ENCODE measurements at regions not wholly inside any gene's neighbourhood (a gene's known extent, or its start where the extent isn't known, plus 50 kb on each side); places are given as distances from the start of the nearest gene placed in this dataset.
"Not testable (repeated sequence)": the region's sequence is repeated elsewhere in the genome, so short reads cannot be mapped to it uniquely, and the experiment has no call there.

- no CpG with 5 or more reads among the region's 2 CpGs for WGBS, 2 experiments (ENCODE audit: insufficient coverage in 2 of 2)
- Histone ChIP-seq H3K4me1 (ENCODE audit: control insufficient read depth, insufficient read depth, low read length, poor library complexity, severe bottlenecking) (no peaks in the 10 kb centered on the region), H3K36me3 (ENCODE audit: control insufficient read depth, insufficient read depth, low read length) (no peaks in the 10 kb centered on the region), H3K4me3 (ENCODE audit: extremely low read depth, insufficient read depth, low read length, poor library complexity, severe bottlenecking) (no peak overlapping the region), H3K27ac (ENCODE audit: low read depth, low read length, severe bottlenecking) (no peak overlapping the region), H3K9me3 (ENCODE audit: control insufficient read depth, low read length) (no peaks in the 10 kb centered on the region)
Observed at GRCh38 chr4:94011190-94011589, 182.6 kb downstream of the ATOH1 start.

- Histone ChIP-seq H3K36me3 (ENCODE audit: control insufficient read depth, insufficient read depth, low read length) (no peaks in the 10 kb centered on the region), H3K27ac (ENCODE audit: low read depth, low read length, severe bottlenecking) (no peak overlapping the region), H3K4me3 (ENCODE audit: extremely low read depth, insufficient read depth, low read length, poor library complexity, severe bottlenecking) (no peak overlapping the region), H3K9me3 (ENCODE audit: control insufficient read depth, low read length) (no peaks in the 10 kb centered on the region), H3K4me1 (ENCODE audit: control insufficient read depth, insufficient read depth, low read length, poor library complexity, severe bottlenecking) (no peaks in the 10 kb centered on the region)
- 90% methylated on average over 2 of the region's 3 CpGs; no CpG with 5 or more reads in 1 of the 2 experiments for WGBS, 2 experiments (ENCODE audit: insufficient coverage in 2 of 2)
Observed at GRCh38 chr4:94014484-94015136, 186.1 kb downstream of the ATOH1 start.

DNA sequence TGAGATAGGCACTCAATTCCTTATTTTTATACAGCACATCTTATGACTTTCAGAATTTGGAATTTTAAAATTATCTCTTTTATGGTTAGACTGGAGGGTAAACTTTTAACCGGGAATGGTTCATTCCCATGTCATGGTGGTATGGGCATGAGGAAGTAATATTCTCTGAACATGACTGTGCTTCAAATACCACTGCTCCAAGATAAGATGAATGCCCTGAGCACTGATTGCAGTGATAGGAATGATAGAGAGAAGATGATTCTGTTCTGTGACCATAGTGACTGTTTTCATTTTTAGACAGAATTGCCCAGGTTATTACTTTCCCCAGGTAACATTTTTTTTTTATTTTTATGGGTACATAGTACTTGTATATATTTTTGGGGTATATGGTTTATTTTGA lies 187.4 kb downstream of the ATOH1 start:
- H3K9me3 ChIP-seq (ENCODE audit: control insufficient read depth, low read length): no peaks in the 10 kb centered on the region
- WGBS, 2 experiments (ENCODE audit: insufficient coverage in 2 of 2): 100% methylated on average over 1 of the region's 1 CpG
- no peak overlapping the region for H3K4me3 ChIP-seq (ENCODE audit: extremely low read depth, insufficient read depth, low read length, poor library complexity, severe bottlenecking)
- no peaks in the 10 kb centered on the region for H3K36me3 ChIP-seq (ENCODE audit: control insufficient read depth, insufficient read depth, low read length)
- no peaks in the 10 kb centered on the region for H3K4me1 ChIP-seq (ENCODE audit: control insufficient read depth, insufficient read depth, low read length, poor library complexity, severe bottlenecking)
- H3K27ac ChIP-seq (ENCODE audit: low read depth, low read length, severe bottlenecking): no peak overlapping the region

- WGBS, 2 experiments (ENCODE audit: insufficient coverage in 2 of 2): 17 to 57% methylated on average over 1 of the region's 2 CpGs
- Histone ChIP-seq H3K9me3 (ENCODE audit: control insufficient read depth, low read length) (no peaks in the 10 kb centered on the region), H3K27ac (ENCODE audit: low read depth, low read length, severe bottlenecking) (peak overlapping the region; percentile 23), H3K4me3 (ENCODE audit: extremely low read depth, insufficient read depth, low read length, poor library complexity, severe bottlenecking) (no peak overlapping the region), H3K4me1 (ENCODE audit: control insufficient read depth, insufficient read depth, low read length, poor library complexity, severe bottlenecking) (peaks cover 8% of the 10 kb centered on the region), H3K36me3 (ENCODE audit: control insufficient read depth, insufficient read depth, low read length) (no peaks in the 10 kb centered on the region)
Observed at GRCh38 chr4:94032754-94033153, 174.9 kb upstream of the SMARCAD1 start.

- Histone ChIP-seq H3K4me3 (ENCODE audit: extremely low read depth, insufficient read depth, low read length, poor library complexity, severe bottlenecking) (no peak overlapping the region), H3K27ac (ENCODE audit: low read depth, low read length, severe bottlenecking) (no peak overlapping the region), H3K9me3 (ENCODE audit: control insufficient read depth, low read length) (no peaks in the 10 kb centered on the region), H3K36me3 (ENCODE audit: control insufficient read depth, insufficient read depth, low read length) (no peaks in the 10 kb centered on the region), H3K4me1 (ENCODE audit: control insufficient read depth, insufficient read depth, low read length, poor library complexity, severe bottlenecking) (peaks cover 8% of the 10 kb centered on the region)
- WGBS, 2 experiments (ENCODE audit: insufficient coverage in 2 of 2): 67 to 83% methylated on average over 1 of the region's 2 CpGs
Observed at GRCh38 chr4:94036964-94037363, 170.7 kb upstream of the SMARCAD1 start.

DNA sequence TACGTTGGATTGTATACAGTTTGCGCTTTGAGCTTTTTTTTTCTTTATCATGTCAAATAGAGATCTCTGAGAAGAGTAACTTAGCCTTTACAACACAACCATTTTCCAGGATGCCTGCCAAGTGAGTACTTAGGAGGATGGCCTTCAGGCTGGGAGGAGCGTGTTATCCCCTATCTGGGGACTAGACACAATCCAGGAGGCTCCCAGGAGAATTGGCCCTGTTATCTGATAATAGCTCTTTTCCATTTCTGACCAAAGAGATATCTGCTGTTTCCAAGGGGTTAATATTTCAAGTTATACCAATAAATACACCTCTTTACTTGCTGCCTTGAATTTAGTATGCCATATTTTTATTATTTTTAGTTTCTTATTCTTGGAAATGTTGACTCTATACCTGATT lies 169.5 kb upstream of the SMARCAD1 start:
- H3K4me1 ChIP-seq (ENCODE audit: control insufficient read depth, insufficient read depth, low read length, poor library complexity, severe bottlenecking): peaks cover 4% of the 10 kb centered on the region
- H3K9me3 ChIP-seq (ENCODE audit: control insufficient read depth, low read length): no peaks in the 10 kb centered on the region
- H3K27ac ChIP-seq (ENCODE audit: low read depth, low read length, severe bottlenecking): no peak overlapping the region
- WGBS, 2 experiments (ENCODE audit: insufficient coverage in 2 of 2): no CpG with 5 or more reads among the region's 3 CpGs
- H3K36me3 ChIP-seq (ENCODE audit: control insufficient read depth, insufficient read depth, low read length): no peaks in the 10 kb centered on the region
- no peak overlapping the region for H3K4me3 ChIP-seq (ENCODE audit: extremely low read depth, insufficient read depth, low read length, poor library complexity, severe bottlenecking)

GRCh38 chr4:94039226-94039625 lies 168.4 kb upstream of the SMARCAD1 start:
- no peak overlapping the region for H3K27ac ChIP-seq (ENCODE audit: low read depth, low read length, severe bottlenecking)
- no peaks in the 10 kb centered on the region for H3K36me3 ChIP-seq (ENCODE audit: control insufficient read depth, insufficient read depth, low read length)
- WGBS, 2 experiments (ENCODE audit: insufficient coverage in 2 of 2): 86% methylated on average over 2 of the region's 4 CpGs; no CpG with 5 or more reads in 1 of the 2 experiments
- H3K4me1 ChIP-seq (ENCODE audit: control insufficient read depth, insufficient read depth, low read length, poor library complexity, severe bottlenecking): peaks cover 4% of the 10 kb centered on the region
- H3K9me3 ChIP-seq (ENCODE audit: control insufficient read depth, low read length): no peaks in the 10 kb centered on the region
- H3K4me3 ChIP-seq (ENCODE audit: extremely low read depth, insufficient read depth, low read length, poor library complexity, severe bottlenecking): no peak overlapping the region

- WGBS, 2 experiments (ENCODE audit: insufficient coverage in 2 of 2): 93 to 94% methylated on average over 14 of the region's 14 CpGs
- H3K27ac ChIP-seq (ENCODE audit: low read depth, low read length, severe bottlenecking): not testable (repeated sequence)
Observed at GRCh38 chr4:94044471-94044870, 163.2 kb upstream of the SMARCAD1 start.

GRCh38 chr4:94063084-94063483 lies 144.6 kb upstream of the SMARCAD1 start:
- H3K4me3 ChIP-seq (ENCODE audit: extremely low read depth, insufficient read depth, low read length, poor library complexity, severe bottlenecking): no peak overlapping the region
- no peak overlapping the region for H3K27ac ChIP-seq (ENCODE audit: low read depth, low read length, severe bottlenecking)
- H3K9me3 ChIP-seq (ENCODE audit: control insufficient read depth, low read length): no peaks in the 10 kb centered on the region
- no peaks in the 10 kb centered on the region for H3K36me3 ChIP-seq (ENCODE audit: control insufficient read depth, insufficient read depth, low read length)
- no peaks in the 10 kb centered on the region for H3K4me1 ChIP-seq (ENCODE audit: control insufficient read depth, insufficient read depth, low read length, poor library complexity, severe bottlenecking)
- WGBS, 2 experiments (ENCODE audit: insufficient coverage in 2 of 2): 79 to 93% methylated on average over 2 to 3 of the region's 4 CpGs

More at GRCh38 chr4:94044471-94044870, 163.2 kb upstream of the SMARCAD1 start:
- H3K9me3 ChIP-seq (ENCODE audit: control insufficient read depth, low read length); H3K4me3 ChIP-seq (ENCODE audit: extremely low read depth, insufficient read depth, low read length, poor library complexity, severe bottlenecking); H3K4me1 ChIP-seq (ENCODE audit: control insufficient read depth, insufficient read depth, low read length, poor library complexity, severe bottlenecking); H3K36me3 ChIP-seq (ENCODE audit: control insufficient read depth, insufficient read depth, low read length): not testable (repeated sequence)

DNA sequence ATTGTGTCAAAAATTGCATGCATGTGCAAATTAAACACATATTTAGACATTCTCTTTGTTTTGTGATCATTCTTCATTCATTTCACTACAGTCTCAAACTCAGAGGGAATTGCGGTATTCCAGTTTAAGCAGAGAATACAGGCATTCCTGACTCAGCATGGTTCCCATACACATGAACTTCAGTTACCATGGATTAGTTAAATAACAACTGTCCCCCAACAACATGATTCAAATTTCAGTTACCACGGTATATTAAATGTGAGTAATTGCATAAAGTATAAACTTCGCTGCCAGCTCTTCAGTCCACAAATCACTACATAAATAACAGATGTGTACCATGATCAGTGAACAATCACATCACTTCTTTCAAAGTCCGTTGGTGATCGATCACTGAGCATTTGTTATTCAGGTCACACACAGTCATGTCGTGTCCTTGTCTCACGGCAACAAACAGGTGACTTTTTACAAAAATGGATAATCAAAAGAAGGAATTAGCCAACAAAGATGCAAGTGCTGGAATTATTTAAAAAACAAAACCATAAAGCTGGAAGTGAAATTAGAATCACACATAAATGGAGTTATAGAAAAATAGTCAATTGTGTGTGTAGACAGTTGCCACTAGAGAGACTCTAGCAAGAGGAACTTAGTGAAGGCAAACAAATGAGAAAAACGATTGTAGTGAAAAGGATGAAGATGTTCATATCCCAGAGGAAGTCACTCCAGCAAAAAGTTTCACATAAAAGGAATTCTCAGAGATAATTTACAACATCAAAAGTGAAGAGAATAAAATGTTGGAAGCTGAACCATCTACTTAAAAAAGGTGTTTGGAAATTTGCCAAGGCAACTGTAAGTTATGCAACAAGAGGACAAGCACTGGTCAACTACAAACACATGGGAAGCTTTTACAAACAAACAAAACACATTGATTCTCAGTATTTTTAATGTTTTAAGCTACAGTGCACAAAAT lies 138.6 kb upstream of the SMARCAD1 start:
- Histone ChIP-seq H3K27ac (ENCODE audit: low read depth, low read length, severe bottlenecking) (no peak overlapping the region), H3K9me3 (ENCODE audit: control insufficient read depth, low read length) (no peaks in the 10 kb centered on the region), H3K36me3 (ENCODE audit: control insufficient read depth, insufficient read depth, low read length) (no peaks in the 10 kb centered on the region), H3K4me3 (ENCODE audit: extremely low read depth, insufficient read depth, low read length, poor library complexity, severe bottlenecking) (no peak overlapping the region), H3K4me1 (ENCODE audit: control insufficient read depth, insufficient read depth, low read length, poor library complexity, severe bottlenecking) (no peaks in the 10 kb centered on the region)
- WGBS, 2 experiments (ENCODE audit: insufficient coverage in 2 of 2): 63 to 67% methylated on average over 3 to 5 of the region's 8 CpGs

DNA sequence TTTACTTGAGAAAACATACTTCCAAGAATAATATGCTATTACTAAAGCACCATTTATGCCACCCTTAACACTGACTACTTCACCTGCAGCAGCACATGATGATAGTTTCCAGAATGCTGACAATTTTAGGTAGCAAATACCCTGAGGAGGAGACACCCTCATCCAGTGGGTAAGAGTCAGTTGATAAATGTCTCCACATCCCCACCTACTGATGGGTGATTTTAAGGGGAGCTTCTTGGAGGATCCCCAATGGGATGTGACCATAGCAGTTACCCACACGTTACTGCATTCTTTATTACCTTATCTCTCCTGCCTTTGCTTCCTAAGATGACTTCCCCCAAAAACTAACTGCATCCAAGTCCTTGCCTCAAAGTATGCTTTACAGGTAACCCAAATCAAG lies 131.2 kb upstream of the SMARCAD1 start:
- no peaks in the 10 kb centered on the region for H3K36me3 ChIP-seq (ENCODE audit: control insufficient read depth, insufficient read depth, low read length)
- H3K4me1 ChIP-seq (ENCODE audit: control insufficient read depth, insufficient read depth, low read length, poor library complexity, severe bottlenecking): no peaks in the 10 kb centered on the region
- no peak overlapping the region for H3K27ac ChIP-seq (ENCODE audit: low read depth, low read length, severe bottlenecking)
- peaks cover 10% of the 10 kb centered on the region for H3K9me3 ChIP-seq (ENCODE audit: control insufficient read depth, low read length)
- WGBS, 2 experiments (ENCODE audit: insufficient coverage in 2 of 2): 57% methylated on average over 1 of the region's 1 CpG; no CpG with 5 or more reads in 1 of the 2 experiments
- no peak overlapping the region for H3K4me3 ChIP-seq (ENCODE audit: extremely low read depth, insufficient read depth, low read length, poor library complexity, severe bottlenecking)

Measured in mesodermal cell (in vitro differentiated cells).